GM21360 (cell line): ENCODE measurements at regions not wholly inside any gene's neighbourhood (a gene's known extent, or its start where the extent isn't known, plus 50 kb on each side); places are given as distances from the start of the nearest gene placed in this dataset.
"Not testable (repeated sequence)": the region's sequence is repeated elsewhere in the genome, so short reads cannot be mapped to it uniquely, and the experiment has no call there.

Source experiments
- ATAC-seq: cut with Tn5 transposase; IDR thresholded peaks from one replicate; pipeline ENCODE4 v1.9.1; 2021; ENCODE audit warnings: mild to moderate bottlenecking, moderate library complexity; ENCODE audit not compliant: unreplicated experiment

- no peak for ATAC-seq
These were observed 178.0 kb downstream of the ZC3H11B start for GRCh38 chr1:219434923-219435297.

- ATAC-seq = no peak
These were observed 178.5 kb downstream of the ZC3H11B start for GRCh38 chr1:219434285-219434922.

- no peak for ATAC-seq
These were observed 179.3 kb downstream of the ZC3H11B start for GRCh38 chr1:219433496-219434131.

- ATAC-seq = no peak
These were observed 179.9 kb downstream of the ZC3H11B start for GRCh38 chr1:219433001-219433400.

- no peak for ATAC-seq
These were observed 180.7 kb downstream of the ZC3H11B start for GRCh38 chr1:219432191-219432606.

GRCh38 chr1:219430419-219430818 lies 182.5 kb downstream of the ZC3H11B start:
- no peak for ATAC-seq

GRCh38 chr1:219428651-219429050 lies 184.3 kb downstream of the ZC3H11B start:
- ATAC-seq = no peak

GRCh38 chr1:219427989-219428388 lies 184.9 kb downstream of the ZC3H11B start:
- no peak for ATAC-seq

GRCh38 chr1:219427403-219427802 lies 185.5 kb downstream of the ZC3H11B start:
- peak; percentile 79 for ATAC-seq

GRCh38 chr1:219422811-219423598 lies 189.9 kb downstream of the ZC3H11B start:
- ATAC-seq = no peak

GRCh38 chr1:219420913-219421312 lies 192.0 kb downstream of the ZC3H11B start:
- ATAC-seq = no peak

- no peak for ATAC-seq
These were observed 193.0 kb downstream of the ZC3H11B start for GRCh38 chr1:219419860-219420259.

- no peak for ATAC-seq
These were observed 193.8 kb downstream of the ZC3H11B start for GRCh38 chr1:219419065-219419464.

GRCh38 chr1:219417610-219418009 lies 195.3 kb downstream of the ZC3H11B start:
- no peak for ATAC-seq

GRCh38 chr1:219416598-219417238 lies 196.2 kb downstream of the ZC3H11B start:
- ATAC-seq = peak; percentile 92

- no peak for ATAC-seq
These were observed 197.0 kb downstream of the ZC3H11B start for GRCh38 chr1:219415915-219416314.

- ATAC-seq = no peak
These were observed 197.5 kb downstream of the ZC3H11B start for GRCh38 chr1:219415433-219415832.

GRCh38 chr1:219414250-219414649 lies 198.7 kb downstream of the ZC3H11B start:
- no peak for ATAC-seq

GRCh38 chr1:219413536-219413935 lies 199.4 kb downstream of the ZC3H11B start:
- no peak for ATAC-seq

GRCh38 chr1:219412772-219413171 lies 200.1 kb downstream of the ZC3H11B start:
- no peak for ATAC-seq

- not testable (repeated sequence) for ATAC-seq
These were observed 202.2 kb downstream of the ZC3H11B start for GRCh38 chr1:219410721-219411120.
